ENCODE measurements at regions not wholly inside any gene's neighbourhood (a gene's known extent, or its start where the extent isn't known, plus 50 kb on each side); places are given as distances from the start of the nearest gene placed in this dataset.

- ATAC-seq (ENCODE audit: poor library complexity) (no peak), DNase-seq (no peak)
- intact Hi-C loops (cut with DNase I): no loop called here
These were observed 969.1 kb upstream of the PCDH9 start for GRCh38 chr13:68199271-68199670.

GRCh38 chr13:68190818-68191217 lies 960.7 kb upstream of the PCDH9 start:
- DNase-seq (no peak), ATAC-seq (ENCODE audit: poor library complexity) (no peak)
- intact Hi-C loops (cut with DNase I): no loop called here

- intact Hi-C loops (cut with DNase I): no loop called here
- no peak for ATAC-seq (ENCODE audit: poor library complexity)
- no peak for DNase-seq
These were observed 955.5 kb upstream of the PCDH9 start for GRCh38 chr13:68185444-68186141.

GRCh38 chr13:68176475-68176874 lies 946.3 kb upstream of the PCDH9 start:
- intact Hi-C loops (cut with DNase I): no loop called here
- ATAC-seq (ENCODE audit: poor library complexity): no peak
- DNase-seq: no peak

- ATAC-seq (ENCODE audit: poor library complexity) (no peak), DNase-seq (no peak)
- intact Hi-C loops (cut with DNase I): no loop called here
These were observed 944.8 kb upstream of the PCDH9 start for GRCh38 chr13:68174893-68175292.

GRCh38 chr13:68173111-68173510 lies 943.0 kb upstream of the PCDH9 start:
- DNase-seq: no peak
- intact Hi-C loops (cut with DNase I): no loop called here
- ATAC-seq (ENCODE audit: poor library complexity): no peak

- DNase-seq (no peak), ATAC-seq (ENCODE audit: poor library complexity) (no peak)
These were observed 940.8 kb upstream of the PCDH9 start for GRCh38 chr13:68170961-68171360.

DNA sequence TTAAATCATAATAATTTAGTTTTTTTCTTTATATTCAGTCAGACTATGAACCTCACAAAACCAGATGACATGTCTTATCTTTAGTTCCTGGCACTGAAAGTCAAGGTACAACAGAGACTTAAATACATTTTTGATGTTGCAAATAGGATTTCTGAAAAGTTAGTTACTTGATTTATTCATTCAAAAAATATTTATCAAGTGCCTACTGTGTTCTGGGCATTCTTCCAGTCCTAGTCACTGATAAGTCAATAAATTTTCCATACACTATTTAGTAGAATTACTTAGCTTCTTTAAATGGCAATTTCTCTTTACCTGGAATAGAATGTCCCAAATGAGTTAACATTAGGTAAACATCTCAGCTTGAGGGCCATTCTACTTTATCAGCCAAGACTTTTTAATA lies 938.3 kb upstream of the PCDH9 start:
- intact Hi-C loops (cut with DNase I): no loop called here
- DNase-seq: no peak

More at GRCh38 chr13:68170961-68171360, 940.8 kb upstream of the PCDH9 start:
- intact Hi-C loops (cut with DNase I): no loop called here

DNA sequence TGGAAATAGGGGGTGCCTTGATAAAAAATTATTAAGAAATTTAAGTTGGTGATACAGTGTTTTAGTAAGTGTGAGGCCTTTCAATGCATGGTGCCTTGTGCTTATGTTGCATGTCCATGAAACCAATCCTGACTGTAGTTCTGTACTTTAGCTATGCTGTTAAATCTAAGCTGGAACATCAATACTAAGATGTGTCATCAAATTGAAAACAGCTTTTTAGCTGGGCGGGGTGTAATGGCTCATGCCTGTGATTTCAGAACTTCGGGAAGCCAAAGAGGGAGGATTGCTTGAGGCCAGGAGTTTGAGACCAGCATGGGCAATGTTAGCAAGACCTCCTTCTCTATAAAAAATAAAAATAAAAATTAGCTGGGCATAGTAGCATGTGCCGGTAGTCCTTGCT lies 930.3 kb upstream of the PCDH9 start:
- intact Hi-C loops (cut with DNase I): no loop called here
- ATAC-seq (ENCODE audit: poor library complexity) (no peak), DNase-seq (no peak)

More for the DNA sequence above, 938.3 kb upstream of the PCDH9 start:
- ATAC-seq (ENCODE audit: poor library complexity): no peak

GRCh38 chr13:68152414-68152813 lies 922.3 kb upstream of the PCDH9 start:
- intact Hi-C loops (cut with DNase I): no loop called here
- no peak for DNase-seq
- no peak for ATAC-seq (ENCODE audit: poor library complexity)

DNA sequence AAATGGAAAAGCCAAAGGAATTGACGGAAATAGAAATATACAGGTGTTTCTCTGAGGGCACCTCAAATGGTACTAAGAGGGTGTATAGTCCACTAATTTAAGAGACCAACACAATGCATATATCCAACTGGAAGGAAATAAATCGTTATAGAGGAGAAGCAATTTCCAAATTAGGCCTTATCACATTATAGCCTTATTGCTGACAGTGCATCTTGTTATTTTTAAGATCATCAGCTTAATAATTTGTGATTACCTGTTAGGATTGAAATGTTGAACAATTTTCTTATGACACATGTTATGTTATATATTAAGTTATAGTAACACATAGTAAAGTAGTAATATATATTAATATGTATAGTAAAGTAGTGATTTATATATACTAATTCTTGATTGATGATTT lies 915.7 kb upstream of the PCDH9 start:
- ATAC-seq (ENCODE audit: poor library complexity) (no peak), DNase-seq (no peak)
- intact Hi-C loops (cut with DNase I): no loop called here

- DNase-seq (no peak), ATAC-seq (ENCODE audit: poor library complexity) (no peak)
- intact Hi-C loops (cut with DNase I): no loop called here
These were observed 898.3 kb upstream of the PCDH9 start for GRCh38 chr13:68128297-68128915.

GRCh38 chr13:68125087-68125480 lies 894.9 kb upstream of the PCDH9 start:
- intact Hi-C loops (cut with DNase I): no loop called here
- no peak for ATAC-seq (ENCODE audit: poor library complexity)
- no peak for DNase-seq

DNA sequence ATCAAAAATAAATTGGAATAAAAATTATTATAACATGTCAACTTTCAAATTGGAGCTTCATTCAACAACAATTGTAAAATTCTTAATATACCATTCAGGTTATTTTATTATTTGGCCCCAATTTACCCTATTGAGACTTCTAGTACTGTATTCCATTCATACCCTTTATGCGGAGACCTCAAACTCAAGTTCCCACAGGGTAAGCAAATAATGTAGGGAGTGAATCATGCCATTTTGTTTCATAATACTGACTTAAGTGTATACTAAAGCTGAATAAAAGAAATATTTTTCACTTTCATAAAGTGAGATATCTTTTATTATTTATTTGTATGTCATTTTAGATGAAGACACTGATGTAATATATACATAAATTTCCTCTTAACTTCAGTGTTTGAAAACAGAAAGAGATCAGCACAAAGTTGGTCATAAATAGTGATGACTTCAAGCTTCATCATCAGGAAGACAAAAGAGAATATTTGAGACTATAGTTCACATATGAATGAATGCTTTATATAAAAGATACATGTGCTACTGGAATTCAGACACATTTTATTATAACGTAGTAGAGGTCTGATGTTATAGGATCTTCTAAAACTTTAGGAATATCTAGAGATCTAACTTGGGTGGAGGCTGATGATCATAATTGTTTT lies 894.4 kb upstream of the PCDH9 start:
- DNase-seq: no peak
- no peak for ATAC-seq (ENCODE audit: poor library complexity)
- intact Hi-C loops (cut with DNase I): no loop called here

DNA sequence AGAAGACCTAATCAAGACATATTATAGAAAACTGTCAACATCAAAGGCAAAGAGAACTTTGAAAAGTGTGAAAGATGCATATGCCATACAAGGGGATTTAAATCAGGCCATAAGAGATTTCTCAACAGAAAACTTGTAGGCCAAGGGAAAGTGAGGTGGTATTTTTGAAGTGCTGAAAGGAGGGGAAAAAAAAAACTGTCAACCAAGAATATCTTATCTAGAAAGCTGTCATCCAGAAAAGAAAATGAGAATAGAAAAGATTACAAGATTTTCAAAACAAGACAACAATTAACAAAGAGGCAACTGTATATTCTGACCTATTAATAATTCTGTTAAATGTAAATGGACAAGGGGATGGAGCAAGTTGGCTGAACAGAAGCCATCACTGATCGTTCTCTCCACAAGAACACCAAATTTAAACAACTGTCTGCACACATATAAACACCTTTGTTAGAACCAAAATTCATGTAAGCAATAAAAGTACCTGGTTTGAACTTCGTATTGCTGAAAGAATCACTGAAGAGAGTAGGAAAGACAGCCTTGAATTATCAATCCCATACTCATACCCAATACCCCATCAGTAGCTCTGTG lies 880.1 kb upstream of the PCDH9 start:
- no peak for DNase-seq
- no peak for ATAC-seq (ENCODE audit: poor library complexity)
- intact Hi-C loops (cut with DNase I): no loop called here

DNA sequence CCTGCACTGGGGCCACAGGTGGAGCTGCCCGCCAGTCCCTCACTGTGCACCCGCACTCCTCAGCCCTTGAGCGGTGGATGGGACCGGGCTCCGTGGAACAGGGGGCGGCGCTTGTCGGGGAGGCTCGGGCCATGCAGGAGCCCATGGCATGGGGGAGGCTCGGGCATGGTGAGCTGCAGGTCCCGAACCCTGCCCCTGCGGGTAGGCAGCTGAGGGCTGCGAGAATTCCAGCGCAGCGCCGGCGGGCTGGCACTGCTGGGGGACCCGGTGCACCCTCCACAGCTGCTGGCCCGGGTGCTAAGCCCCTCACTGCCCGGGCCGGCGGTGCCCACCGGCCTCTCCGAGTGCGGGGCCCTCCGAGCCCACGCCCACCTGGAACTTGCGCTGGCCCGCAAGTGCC lies 877.5 kb upstream of the PCDH9 start:
- intact Hi-C loops (cut with DNase I): no loop called here
- no peak for ATAC-seq (ENCODE audit: poor library complexity)
- no peak for DNase-seq

DNA sequence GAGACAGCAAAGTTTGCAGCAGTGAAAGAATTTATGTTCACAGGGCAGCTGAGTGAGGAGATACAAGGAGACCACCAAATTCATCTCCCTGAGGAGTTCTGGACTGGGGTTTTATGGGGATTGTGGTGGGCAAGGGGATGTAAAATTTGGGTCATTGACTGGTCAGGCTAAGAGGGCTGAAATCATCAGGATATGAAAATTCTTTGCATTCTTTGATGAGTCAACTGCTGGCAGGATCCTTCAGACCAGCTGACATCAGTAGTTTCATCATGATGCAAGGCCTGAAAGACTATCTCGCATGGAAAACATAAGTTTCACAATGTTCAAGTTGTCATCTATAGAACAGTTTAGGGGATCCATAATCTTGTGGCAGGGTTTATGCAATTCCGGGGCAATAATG lies 869.5 kb upstream of the PCDH9 start:
- no peak for DNase-seq
- intact Hi-C loops (cut with DNase I): no loop called here
- ATAC-seq (ENCODE audit: poor library complexity): no peak

DNA sequence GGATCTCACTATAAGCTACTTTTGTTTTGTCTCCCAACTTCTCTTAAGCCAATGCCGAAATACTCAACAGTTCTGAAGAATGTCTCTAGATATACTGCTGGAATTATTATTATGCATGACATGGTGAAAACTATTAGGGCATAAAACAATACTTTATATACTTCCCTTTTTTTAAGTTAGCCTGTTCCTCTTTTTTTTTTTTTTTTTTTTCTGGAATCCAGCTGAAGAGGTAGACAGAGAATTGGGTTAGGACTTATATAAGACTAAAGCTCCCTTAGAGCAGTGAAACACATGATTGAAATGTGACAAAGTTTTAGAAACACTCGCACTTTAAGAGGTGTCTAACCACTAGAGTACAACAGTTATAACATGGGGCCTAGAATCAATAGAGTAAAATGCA lies 850.9 kb upstream of the PCDH9 start:
- ATAC-seq (ENCODE audit: poor library complexity) (no peak), DNase-seq (no peak)
- intact Hi-C loops (cut with DNase I): no loop called here

DNA sequence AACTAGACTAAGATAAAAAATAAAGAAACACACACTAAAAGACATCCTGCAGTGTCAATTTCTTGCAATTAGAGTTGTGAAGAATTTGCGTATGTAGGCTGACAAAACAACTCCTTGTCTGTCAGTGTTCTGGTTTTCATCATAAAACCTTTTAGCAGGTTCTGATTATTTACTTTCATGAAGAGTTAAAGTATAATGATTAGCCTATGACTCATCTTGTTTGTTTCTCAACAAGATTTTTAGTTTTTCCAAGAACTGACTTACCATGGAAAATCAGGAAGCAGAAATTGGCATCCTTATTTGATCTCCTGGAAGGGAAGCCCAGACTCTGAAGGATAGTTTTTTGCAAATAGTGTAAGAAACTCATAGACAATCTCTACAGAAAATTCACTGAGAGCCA lies 848.7 kb upstream of the PCDH9 start:
- ATAC-seq (ENCODE audit: poor library complexity) (no peak), DNase-seq (no peak)
- intact Hi-C loops (cut with DNase I): no loop called here

DNA sequence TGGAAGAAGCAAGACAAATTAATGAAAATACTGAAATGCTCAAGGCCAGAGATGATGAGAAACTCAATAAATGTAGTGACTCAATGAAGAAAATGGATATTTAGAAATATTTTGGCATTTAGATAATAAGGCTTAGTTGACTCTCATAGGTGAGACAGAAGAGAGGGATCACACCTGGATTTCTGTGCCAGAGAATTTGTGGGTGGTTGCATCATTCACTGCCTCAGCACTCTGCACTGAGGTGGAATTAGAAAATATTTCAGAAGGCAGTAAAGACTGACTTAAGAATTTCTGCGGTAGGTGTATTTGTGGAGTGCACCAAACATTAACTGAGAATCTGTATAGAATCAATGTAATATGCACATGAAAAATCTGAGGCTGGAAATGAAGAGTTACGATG lies 848.3 kb upstream of the PCDH9 start:
- no peak for ATAC-seq (ENCODE audit: poor library complexity)
- intact Hi-C loops (cut with DNase I): no loop called here
- no peak for DNase-seq

Measured in Right ventricle myocardium superior (tissue), 1 donor.